Panc1 (cell line): ENCODE measurements at regions not wholly inside any gene's neighbourhood (a gene's known extent, or its start where the extent isn't known, plus 50 kb on each side); places are given as distances from the start of the nearest gene placed in this dataset.

Experiments used
- ATAC-seq: fragments of 200-7000 bp; cut with Tn5 transposase; 2 replicates; pipeline ENCODE4 v1.9.1; 2020; ENCODE audit warnings: mild to moderate bottlenecking, moderate library complexity
- BruUV-seq: library from RNA; stranded (reverse); fragments of 400-500 nt; replicated peaks from 2 replicates; lab custom pipeline; 2021; lab: Mats Ljungman, UMichigan
- CTCF ChIA-PET: fragments of 300-600 bp; sonication (Branson Sonifier 250); formaldehyde crosslinking; loops from one replicate; lab custom pipeline; 2022; ENCODE audit warnings: antibody characterized with exemption; lab: Charles Lee
- POLR2A ChIA-PET: fragments of 300-600 bp; sonication (Branson Sonifier 250); formaldehyde crosslinking; loops from one replicate; lab custom pipeline; 2022; ENCODE audit warnings: antibody characterized with exemption; lab: Charles Lee
- DNase-seq: peaks from one replicate; pipeline ENCODE4 v3.0.0-alpha.2; 2010; ENCODE audit warnings: low read depth, low spot score
- H3K27ac ChIP-seq: 2 replicates; pipeline ENCODE4 v1.5.1; 2011; ENCODE audit warnings: mild to moderate bottlenecking, low read length, inconsistent platforms
- H3K27me3 ChIP-seq: fragments of 200-500 bp; sonication (Bioruptor generic); 2 replicates; pipeline ENCODE4 v1.6.0; 2014; ENCODE audit warnings: low read length, inconsistent platforms; ENCODE audit not compliant: control insufficient read depth, insufficient read depth
- H3K36me3 ChIP-seq: fragments of 200-500 bp; sonication (Bioruptor generic); 2 replicates; pipeline ENCODE4 v1.5.1; 2014; ENCODE audit warnings: inconsistent platforms, mild to moderate bottlenecking, low read length, moderate library complexity; ENCODE audit not compliant: control insufficient read depth, insufficient read depth
- H3K4me1 ChIP-seq: 2 replicates; pipeline ENCODE4 v1.5.1; 2011; ENCODE audit warnings: inconsistent platforms, mild to moderate bottlenecking, low read length, moderate library complexity; ENCODE audit not compliant: control insufficient read depth, insufficient read depth
- H3K4me3 ChIP-seq, 2 experiments: 2 replicates each; pipeline ENCODE4 v1.5.1; 2011 to 2012; ENCODE audit warnings: low read depth in 2 of 2, low read length in 2 of 2, mild to moderate bottlenecking in 2 of 2, inconsistent platforms in 1 of 2, moderate library complexity in 1 of 2
- H3K9me3 ChIP-seq: fragments of 200-500 bp; sonication (Bioruptor generic); 2 replicates; pipeline ENCODE4 v1.5.1; 2014; ENCODE audit warnings: low read depth, mild to moderate bottlenecking, inconsistent platforms, low read length, moderate library complexity; ENCODE audit not compliant: control insufficient read depth, insufficient read depth
- CTCF ChIP-seq: fragments of 450-650 bp; IDR thresholded peaks from 2 replicates; pipeline ENCODE4 v1.5.1; 2017; ENCODE audit warnings: mild to moderate bottlenecking
- POLR2AphosphoS5 ChIP-seq: IDR thresholded peaks from 2 replicates; pipeline ENCODE4 v1.6.1; 2012; ENCODE audit warnings: mild to moderate bottlenecking, low read depth, low read length, moderate library complexity
- REST ChIP-seq, 2 experiments: IDR thresholded peaks; 2 replicates each; pipeline ENCODE4 v1.6.1; 2011 to 2012; ENCODE audit warnings: low read depth in 2 of 2, control low read depth in 1 of 2, low read length in 1 of 2, mild to moderate bottlenecking in 1 of 2, moderate library complexity in 1 of 2; ENCODE audit not compliant: insufficient read depth in 1 of 2
- SIN3A ChIP-seq: IDR thresholded peaks from 2 replicates; pipeline ENCODE4 v1.6.1; 2012; ENCODE audit warnings: low read depth, mild to moderate bottlenecking, low read length, moderate library complexity, borderline replicate concordance; ENCODE audit not compliant: insufficient read depth
- TCF7L2 ChIP-seq: IDR thresholded peaks from 2 replicates; pipeline ENCODE4 v1.6.1; 2011; ENCODE audit warnings: mild to moderate bottlenecking, low read depth, low read length, inconsistent platforms
- in situ Hi-C: cut with HindIII; loops from 2 replicates; pipeline ENCODE4 v1.10.0; 2016; ENCODE audit warnings: low sequenced_read_pairs, low pct_unique_long_range_greater_than_20kb
- intact Hi-C: fragments of 100-400 bp; cut with micrococcal nuclease; formaldehyde crosslinking; loops from one replicate; pipeline ENCODE4 v1.10.0; 2022; ENCODE audit not compliant: unreplicated experiment

GRCh38 chr18:66813138-66813537 is 209.2 kb upstream of the CDH19 start:
- intact Hi-C loops = no loop called here
- H3K4me3 ChIP-seq = no peak overlapping the region
- POLR2A ChIA-PET = no interaction called here
- no peak for ATAC-seq
- H3K9me3 ChIP-seq = no peaks in the 10 kb centered on the region
- no peak for DNase-seq
- H3K27ac ChIP-seq = no peak overlapping the region
- H3K36me3 ChIP-seq = no peaks in the 10 kb centered on the region
- H3K4me1 ChIP-seq = no peaks in the 10 kb centered on the region
- in situ Hi-C loops = no loop called here
- H3K27me3 ChIP-seq = no peaks in the 10 kb centered on the region
- CTCF ChIA-PET = no interaction called here
- BruUV-seq = no TSS peak
- no peak for TF ChIP-seq TCF7L2
- TF ChIP-seq POLR2AphosphoS5 = no peak
- no peak for TF ChIP-seq REST (IDR thresholded peaks at IDR 0.05; ENCODE audit: insufficient read depth in 1 of 2, low read depth in 2 of 2, low read length in 1 of 2)
- no peak for TF ChIP-seq CTCF
- TF ChIP-seq SIN3A = no peak

GRCh38 chr18:66795051-66795450 is 191.2 kb upstream of the CDH19 start:
- BruUV-seq = no TSS peak
- CTCF ChIA-PET = no interaction called here
- no peaks in the 10 kb centered on the region for H3K9me3 ChIP-seq

More at GRCh38 chr18:66795051-66795450, 191.2 kb upstream of the CDH19 start:
- Histone ChIP-seq H3K4me1 (no peaks in the 10 kb centered on the region), H3K27ac (no peak overlapping the region), H3K36me3 (no peaks in the 10 kb centered on the region), H3K4me3 (no peak overlapping the region), H3K27me3 (no peaks in the 10 kb centered on the region)
- intact Hi-C loops = no loop called here
- POLR2A ChIA-PET = no interaction called here
- in situ Hi-C loops = no loop called here
- no peak for DNase-seq
- ATAC-seq = no peak
- TF ChIP-seq REST (IDR thresholded peaks at IDR 0.05; ENCODE audit: insufficient read depth in 1 of 2, low read depth in 2 of 2, low read length in 1 of 2) = no peak
- no peak for TF ChIP-seq CTCF
- TF ChIP-seq POLR2AphosphoS5 = no peak
- TF ChIP-seq SIN3A = no peak
- no peak for TF ChIP-seq TCF7L2
